Stimulated activated naive CD4-positive, alpha-beta T cell treated with Interleukin-2 at 50 U/mL for 16 hours (primary cell): ENCODE measurements at regions not wholly inside any gene's neighbourhood (a gene's known extent, or its start where the extent isn't known, plus 50 kb on each side); places are given as distances from the start of the nearest gene placed in this dataset.
"Not testable (repeated sequence)": the region's sequence is repeated elsewhere in the genome, so short reads cannot be mapped to it uniquely, and the experiment has no call there.

Experiments
- DNase-seq: peaks from one replicate; lab custom pipeline; 2025; lab: John Stamatoyannopoulos, UW

DNA sequence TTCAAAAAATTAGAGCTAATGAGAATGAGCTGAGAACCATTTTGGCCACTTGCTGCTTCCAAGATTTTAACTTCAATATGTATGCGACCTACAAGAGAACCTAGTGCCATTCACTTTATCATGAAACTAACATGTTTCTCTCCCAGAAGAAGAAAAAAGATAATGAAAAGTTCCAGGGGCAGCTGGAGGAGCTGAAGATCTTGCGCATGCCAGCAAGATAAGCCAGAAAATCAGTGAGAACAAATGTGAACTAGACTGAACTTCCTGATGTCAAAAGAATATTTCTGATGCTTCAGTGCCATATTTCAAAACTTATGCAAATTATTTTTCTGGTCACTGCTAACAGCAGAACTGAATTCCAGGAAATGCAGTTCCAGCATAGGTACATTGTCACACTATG is 1265.1 kb downstream of the BRINP3 start:
- DNase-seq, result no peak

DNA sequence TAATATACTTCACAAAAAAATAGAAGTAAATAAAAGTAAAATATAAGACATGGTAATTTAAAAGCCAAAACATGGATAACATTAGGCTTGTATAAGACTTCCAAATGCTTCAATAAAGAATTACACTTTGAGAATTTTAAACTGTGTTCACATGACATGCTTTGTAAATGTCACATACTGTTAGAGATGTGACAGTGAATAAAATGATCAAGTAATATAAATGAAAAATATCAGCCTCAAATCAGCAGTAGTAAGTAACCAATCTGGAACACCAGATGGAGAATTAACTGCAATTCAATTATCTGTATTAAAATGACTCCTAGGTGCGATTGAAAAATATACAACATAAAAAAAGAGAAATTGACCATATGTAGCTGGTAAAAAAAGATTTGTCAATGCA is 1260.8 kb downstream of the BRINP3 start:
- DNase-seq, result no peak

DNA sequence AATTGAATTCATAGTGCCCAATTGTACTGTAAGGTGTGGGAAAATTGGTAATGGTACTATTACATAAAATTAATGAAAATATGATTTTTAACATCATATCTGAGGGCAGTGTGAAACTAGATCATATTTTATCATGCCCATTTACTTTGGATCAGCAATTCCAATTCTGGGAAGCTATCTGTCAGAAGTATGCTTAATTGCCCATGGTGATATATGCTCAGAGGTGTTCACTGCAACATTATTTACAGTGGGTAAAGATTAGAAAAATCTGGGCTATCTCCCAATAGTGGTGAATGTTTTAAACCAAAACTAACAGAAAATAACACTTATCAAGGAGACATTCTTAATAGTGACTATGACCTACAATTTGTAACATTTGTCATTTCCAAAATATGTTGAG is 1260.0 kb downstream of the BRINP3 start:
- DNase-seq, result no peak

DNA sequence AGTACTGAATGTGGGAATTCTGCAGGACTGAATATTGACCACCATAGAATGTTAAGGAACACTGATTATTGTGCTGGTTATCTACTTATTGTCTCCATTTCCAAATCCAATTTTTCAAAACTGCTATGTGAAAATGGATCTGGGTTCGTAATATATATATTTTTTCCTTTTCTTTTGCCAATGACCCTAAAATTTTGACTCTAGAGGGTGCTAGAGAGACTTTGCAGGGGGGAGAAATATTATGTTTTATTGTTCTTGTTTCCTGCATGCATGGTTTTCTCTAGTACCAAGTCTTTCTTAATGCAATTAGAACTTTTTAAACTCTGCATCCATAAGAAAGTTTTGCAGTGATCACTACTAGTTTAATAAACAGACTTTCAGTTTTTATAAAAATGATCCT is 1256.9 kb downstream of the BRINP3 start:
- DNase-seq, result no peak

DNA sequence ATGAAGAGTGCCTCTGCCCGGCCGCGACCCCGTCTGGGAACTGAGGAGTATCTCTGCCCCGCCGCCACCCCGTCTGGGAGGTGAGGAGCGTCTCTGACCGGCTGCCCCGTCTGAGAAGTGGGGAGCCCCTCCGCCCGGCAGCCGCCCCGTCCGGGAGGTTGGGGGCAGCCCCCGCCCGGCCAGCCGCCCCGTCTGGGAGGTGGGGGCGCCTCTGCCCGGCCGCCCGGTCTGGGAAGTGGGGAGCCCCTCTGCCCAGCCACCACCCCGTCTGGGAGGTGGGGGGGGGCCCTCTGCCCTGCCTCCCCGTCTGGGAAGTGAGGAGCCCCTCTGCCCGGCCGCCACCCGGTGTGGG is 1251.9 kb downstream of the BRINP3 start:
- not testable (repeated sequence) for DNase-seq

DNA sequence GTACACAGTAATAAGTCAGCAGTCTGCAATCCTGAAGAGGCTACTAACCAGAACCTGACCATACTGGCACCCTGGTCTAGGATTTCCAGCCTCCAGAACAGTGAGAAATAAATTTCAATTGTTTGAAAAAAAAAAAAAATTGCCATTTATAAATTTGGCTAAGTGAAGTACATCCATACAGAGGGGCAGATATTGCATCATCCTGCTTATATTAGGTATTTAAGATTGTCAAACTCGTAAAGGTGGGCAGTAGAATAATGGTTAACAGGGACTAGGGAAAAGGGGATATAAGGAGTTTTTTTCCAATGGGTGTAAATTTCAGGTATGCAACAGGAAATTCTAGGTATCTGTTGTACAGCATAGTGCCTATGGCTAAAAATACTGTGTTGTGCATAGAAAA is 1250.9 kb downstream of the BRINP3 start:
- no peak for DNase-seq

DNA sequence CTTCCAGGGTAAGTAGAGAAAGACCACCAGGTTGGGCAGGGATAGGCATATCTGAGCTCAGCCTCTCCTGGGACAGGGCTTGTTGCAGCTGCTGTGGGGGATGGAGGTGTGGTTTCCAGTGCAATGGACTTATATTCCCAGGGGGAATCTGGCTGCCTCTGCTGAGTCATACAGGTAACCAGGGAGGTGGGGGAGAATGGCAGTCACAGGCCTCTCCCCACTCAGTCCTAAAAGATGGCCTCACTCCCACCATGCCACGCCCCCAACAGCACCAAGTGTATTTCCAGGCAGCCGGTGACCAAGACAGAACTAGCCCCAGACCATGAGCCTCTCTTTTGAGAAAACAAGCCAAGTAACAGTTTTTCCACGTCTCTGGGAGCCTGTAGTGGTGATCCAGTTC is 1240.7 kb downstream of the BRINP3 start:
- no peak for DNase-seq

DNA sequence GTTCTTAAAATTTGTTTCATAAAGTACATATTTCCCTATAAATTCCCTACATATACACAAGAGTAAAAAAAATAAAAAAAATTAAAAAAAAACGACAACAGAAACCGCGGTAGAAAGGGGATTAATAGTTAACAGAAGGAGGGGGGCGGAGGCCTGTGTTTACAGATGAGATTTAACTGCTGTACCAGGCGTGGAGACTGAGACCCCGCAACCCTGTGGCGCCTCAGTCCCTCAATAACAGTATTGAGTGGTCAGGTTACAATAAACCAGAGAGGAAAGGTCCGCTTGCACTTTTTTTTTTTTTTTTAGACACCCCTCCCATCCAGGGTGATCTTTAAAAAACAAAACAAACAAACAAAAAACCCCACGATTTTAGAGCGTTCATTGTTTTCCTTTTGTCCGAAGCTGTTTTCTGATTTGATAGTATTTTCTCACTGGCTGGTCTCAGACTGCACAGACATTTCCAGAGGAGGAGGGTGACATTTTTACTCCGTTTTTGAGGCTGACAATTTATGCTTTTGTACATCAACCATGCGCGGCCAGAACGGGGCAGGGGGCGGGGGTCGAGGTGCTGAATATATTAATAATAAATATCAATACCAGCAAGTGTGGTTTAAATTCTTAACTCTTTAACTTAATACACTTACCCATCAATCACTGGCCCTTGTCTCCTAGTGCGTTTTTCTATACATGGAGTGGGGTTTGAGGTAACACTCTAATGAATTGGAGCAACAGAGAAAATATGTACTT is 1223.9 kb downstream of the BRINP3 start:
- DNase-seq, result no peak

DNA sequence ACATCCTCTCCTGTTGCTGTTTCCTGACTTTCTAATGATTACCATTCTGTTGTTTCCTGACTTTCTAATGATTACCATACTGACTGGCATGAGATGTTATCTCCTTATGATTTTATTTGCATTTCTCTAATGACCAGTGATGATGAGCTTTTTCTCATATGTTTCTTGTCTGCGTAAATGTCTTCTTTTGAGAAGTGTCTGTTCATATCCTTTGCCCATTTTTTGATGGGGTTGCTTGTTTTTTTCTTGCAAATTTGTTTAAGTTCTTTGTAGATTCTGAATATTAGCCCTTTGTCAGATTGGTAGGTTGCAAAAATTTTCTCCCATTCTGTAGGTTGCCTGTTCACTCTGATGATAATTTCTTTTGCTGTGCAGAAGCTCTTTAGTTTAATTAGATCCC is 1216.5 kb downstream of the BRINP3 start:
- not testable (repeated sequence) for DNase-seq

DNA sequence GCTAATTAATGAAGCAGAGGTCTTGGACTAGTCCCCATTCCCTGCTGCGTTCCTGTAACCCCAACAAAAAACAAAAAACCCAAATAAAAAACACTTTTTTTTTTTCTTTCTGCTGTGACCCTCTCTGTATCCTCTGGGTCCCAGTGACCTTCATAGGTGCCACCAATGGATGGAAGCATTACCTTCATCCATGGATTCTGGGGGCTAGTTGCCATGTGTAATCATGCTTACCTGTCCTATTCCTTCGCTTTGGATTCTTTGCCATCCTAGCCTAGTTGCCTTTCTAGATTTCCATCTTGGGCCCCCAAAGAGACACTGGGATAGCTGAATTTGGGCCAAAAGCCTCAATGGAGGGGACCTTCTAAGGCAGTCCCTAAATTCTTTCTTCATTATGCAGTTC is 1208.7 kb downstream of the BRINP3 start:
- no peak for DNase-seq

DNA sequence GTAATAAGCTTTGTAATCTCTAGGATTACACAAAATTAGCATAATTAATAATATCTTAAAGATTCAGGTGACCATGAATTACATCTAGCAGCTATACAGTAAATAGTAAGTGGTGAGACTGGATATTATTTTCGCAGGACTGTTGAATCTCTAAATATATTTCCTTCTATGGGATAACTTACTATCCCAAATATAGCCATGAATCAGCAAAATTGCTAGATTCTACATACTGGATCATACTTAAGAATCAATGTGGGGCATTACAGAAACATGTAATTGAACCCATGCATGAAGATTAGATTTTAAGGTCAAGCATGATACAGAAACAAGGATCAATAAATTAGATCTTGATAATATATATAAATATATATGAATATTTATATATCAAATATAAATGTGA is 1203.4 kb downstream of the BRINP3 start:
- no peak for DNase-seq

DNA sequence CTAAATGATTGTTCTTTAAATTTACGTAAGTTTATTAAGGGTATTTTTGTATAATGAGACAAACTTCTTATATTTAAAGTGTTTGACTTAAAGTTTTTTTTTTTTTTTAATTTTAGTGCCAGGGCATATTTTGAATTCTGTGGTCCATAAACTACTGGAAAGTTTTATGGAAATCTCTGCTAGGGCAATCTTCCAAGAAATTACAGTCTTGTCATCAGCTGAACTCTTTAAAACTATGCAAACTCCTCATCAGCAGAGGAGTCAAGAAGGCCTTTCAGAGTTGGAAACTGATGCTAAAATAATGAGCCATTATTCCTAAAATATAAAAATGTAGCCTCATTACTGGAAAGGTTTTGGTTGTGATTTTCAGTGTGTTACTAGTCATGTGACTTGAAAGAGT is 1201.9 kb downstream of the BRINP3 start:
- no peak for DNase-seq

DNA sequence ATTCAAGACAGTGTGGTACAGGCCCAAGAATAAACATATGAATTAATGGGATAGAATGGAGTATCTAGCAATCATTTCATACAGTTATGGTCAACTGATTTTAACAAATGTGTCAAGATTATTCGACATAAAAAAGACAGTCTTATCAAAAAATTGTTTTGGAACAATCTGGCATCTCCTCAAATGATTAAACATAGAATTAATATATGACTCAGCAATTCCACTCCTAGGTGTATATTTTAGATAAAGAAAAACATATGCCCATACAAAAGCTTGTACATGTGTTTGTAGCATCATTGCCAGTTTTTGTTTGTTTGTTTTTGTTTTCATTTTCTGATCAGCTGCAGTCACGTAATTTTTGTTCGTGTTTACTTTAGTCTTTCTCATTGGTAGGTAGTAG is 1188.3 kb downstream of the BRINP3 start:
- no peak for DNase-seq

DNA sequence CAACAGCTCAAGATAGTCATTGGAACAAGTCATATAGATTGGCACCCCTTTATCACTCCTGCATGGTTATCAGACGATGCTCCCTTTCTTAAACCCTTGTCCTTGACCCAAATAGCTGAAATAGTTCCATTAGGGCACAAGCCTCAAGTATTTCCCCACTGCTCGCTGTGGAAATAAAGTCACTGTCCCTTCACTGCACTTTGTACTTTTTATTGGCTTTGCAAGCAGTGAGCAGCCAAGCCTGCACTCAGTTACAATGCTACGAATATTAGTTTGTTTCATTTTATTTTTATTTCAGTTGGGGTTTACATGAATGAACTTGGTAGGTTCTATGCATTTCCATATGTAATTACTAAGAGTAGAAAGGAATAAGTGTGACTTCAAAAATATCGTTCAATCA is 1176.4 kb downstream of the BRINP3 start:
- DNase-seq, result no peak

DNA sequence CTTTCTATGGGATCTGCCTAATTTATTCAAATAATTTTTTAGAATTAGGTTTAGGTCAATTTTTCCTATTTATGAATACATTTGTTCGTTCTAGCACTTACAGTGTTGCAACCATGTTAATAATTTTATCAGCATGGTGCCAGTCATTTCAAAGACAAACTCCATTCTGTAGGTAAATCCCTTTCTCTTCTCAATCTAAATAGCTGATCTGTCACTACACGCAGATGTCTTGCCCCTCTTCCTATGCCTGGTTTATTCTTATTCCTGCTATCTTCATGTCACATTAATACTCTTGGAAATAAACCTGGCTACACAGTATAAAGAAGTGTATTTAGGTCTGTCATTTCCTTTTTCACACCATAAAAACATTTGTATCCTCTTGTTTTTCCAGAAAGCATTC is 1172.4 kb downstream of the BRINP3 start:
- no peak for DNase-seq

DNA sequence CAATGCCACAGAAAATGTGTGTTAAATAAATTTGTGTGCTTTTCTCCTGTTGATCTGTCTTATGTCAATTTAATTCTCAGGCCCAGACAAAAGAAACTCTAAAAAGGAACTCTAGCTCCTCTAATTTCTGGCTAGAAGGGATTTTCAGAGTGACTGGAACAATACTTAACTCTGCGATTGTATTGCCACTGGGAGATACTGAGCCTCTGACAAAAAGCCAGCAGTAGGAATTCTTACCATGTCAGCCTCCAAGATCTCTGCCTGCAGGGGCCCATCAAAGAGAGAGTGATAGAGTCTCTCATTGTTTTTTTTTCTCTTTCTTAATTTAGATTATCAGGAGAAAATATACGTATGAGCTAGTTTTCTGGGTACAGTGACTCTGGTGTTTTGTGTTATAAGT is 1165.7 kb downstream of the BRINP3 start:
- DNase-seq, result no peak

DNA sequence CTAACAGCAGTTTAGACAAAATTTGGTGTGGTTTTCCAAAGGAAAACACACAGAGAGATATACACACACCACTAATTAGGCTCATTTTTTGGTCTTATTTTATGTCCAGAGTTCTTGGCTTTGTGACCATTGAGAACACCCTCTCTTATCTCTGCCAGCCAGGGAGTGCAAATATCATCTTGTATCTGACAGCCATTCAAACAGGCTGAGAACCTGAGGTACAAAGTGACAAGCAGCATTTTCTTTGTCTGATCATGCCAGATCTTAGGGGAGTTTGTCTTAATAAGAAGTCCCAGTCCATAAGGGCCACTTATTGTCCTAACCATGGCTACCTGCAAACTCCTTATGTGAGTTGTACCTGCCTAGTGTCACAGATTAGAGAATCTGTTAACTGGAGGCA is 1165.2 kb downstream of the BRINP3 start:
- DNase-seq, result no peak

DNA sequence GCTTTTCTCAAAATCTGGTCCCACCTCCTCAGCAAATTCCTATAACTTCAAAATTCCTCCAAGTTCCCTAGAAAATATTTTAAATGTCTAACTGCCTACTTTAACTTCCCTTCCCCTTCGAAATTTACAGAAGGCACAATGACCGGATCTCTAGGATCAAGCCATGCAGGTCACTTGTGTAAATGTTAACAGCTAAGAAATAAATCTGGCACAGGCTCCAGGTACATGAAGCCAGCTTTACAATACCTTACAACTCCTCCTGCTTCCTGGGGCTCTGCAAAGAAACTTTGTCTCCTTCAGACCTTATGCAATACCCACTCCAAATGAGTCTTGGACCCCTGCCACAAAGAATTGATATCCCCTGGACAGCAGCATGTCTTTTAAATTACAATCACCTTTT is 1164.2 kb downstream of the BRINP3 start:
- no peak for DNase-seq

DNA sequence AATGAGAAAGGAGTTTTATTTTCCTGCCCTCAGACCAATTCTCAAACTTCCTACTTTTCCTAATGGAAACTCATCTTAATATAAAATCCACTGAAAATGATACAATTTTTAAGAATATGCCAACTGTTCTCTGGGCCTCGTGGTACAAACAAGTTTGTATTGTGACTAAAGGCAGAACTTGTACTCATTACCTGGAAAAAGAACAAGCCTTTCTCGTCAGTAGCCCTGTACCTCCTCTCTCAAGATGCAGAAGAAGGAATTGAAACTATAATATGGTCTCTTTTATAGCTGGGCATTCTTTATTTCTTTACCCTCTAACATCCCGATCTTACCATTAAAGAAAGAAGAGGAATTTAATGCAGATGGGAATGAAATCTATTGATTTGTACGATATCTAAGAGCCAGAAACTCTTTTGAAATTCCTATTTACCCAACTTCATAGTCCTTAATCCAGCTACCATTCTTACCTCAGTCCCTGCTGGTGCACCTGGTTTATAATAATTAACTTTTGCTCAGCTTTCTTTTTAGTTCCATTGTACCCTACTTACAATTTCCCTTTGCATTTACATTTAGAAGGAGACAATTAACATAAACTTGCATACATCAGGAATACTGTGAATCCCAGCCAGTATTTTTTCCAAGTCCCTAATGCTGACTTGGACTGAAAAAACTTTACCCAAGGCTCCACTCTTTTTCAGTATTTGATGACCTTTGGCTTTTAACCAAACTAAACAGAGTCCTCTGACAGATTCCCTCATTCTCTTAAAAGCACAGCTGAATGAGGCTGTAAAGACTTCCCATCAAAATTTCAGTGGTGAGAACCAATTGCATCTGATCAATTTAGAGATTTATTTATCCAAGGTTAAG is 1162.4 kb downstream of the BRINP3 start:
- no peak for DNase-seq

DNA sequence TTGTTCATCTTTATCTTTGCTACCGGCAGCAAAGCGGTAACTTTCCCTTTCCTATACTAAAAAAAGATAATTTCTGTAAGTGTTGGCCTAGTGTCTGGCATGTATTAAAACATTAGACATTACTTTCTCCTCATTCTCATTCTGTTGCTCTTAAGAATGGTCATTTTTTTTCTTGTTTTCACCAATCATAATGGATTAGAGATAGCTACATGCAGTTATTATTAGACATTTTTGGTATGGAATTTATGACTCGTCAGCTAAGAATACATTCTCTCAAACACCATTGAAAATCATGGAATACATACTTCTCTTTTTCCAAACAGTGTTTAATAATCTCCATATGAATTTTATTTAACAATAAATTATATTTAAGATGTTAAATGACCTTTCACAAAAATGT is 1154.6 kb downstream of the BRINP3 start:
- DNase-seq, result no peak

DNA sequence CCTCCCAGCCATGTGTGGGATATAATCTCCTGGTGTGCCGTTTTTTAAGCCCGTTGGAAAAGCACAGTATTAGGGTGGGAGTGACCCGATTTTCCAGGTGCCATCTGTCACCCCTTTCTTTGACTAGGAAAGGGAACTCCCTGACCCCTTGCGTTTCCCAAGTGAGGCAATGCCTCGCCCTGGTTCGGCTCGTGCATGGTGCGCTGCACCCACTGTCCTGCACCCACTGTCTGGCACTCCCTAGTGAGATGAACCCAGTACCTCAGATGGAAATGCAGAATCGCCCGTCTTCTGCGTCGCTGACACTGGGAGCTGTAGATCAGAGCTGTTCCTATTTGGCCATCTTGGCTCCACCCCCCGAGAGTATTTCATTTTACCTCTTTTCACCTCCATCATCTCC is 1146.6 kb downstream of the BRINP3 start:
- DNase-seq, result not testable (repeated sequence)

DNA sequence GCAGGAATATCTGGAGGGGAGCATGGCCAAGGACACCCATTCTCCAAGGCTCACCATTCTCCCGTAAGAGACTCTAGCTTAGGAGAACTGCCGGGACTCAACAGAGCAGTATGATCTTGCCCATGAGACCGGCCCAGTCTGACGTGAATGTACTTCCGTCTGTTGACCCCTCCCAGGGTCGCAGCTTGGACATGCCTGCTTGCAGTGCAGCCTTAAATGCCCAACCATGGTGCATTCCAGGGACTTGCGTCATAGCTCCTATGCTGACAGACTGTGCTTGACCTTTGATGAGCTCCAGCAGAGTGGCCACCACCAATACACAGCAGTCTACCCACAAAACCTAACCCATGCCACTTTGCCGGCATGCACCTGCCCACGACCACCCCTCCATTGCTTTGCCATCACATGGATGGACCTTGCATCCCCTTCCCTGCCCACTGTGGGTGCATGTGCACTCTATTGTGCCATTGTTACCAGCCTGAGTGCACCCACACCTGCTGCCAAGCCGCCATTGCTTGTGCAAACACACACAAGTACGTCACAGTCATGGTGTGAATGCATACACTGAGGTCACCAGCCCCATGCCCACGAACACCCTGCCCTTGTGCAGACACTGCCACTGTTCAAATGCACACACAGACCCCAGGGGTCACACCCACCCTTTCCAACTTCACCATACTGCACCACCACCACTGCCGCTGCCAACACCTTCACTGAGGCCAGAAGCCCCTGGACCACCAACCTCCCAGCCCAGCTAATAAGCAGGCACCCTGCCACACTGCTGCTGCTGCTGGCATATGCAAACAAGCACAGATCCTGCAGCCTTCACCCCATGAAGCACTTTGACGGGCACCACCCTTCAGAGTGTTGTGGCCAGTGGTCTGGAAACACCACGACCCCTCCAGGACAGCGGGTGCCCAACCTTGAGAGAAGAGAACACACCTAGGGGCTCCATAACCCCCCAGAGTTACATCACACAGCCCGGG is 1141.3 kb downstream of the BRINP3 start:
- no peak for DNase-seq
